GM12891 (cell line): ENCODE measurements at regions not wholly inside any gene's neighbourhood (a gene's known extent, or its start where the extent isn't known, plus 50 kb on each side); places are given as distances from the start of the nearest gene placed in this dataset.

Experiments
- PAX5 ChIP-seq: IDR thresholded peaks from 2 replicates; pipeline ENCODE4 v1.6.1; 2011; ENCODE audit warnings: low read length, moderate library complexity, mild to moderate bottlenecking; ENCODE audit not compliant: insufficient read depth, severe bottlenecking
- POLR2A ChIP-seq: IDR thresholded peaks from 2 replicates; pipeline ENCODE4 v1.6.1; 2011; ENCODE audit warnings: low read depth, low read length, control low read depth
- POLR2AphosphoS5 ChIP-seq: IDR thresholded peaks from 2 replicates; pipeline ENCODE4 v1.6.1; 2011; ENCODE audit warnings: low read depth, low read length, control low read depth
- POU2F2 ChIP-seq: IDR thresholded peaks from 2 replicates; pipeline ENCODE4 v1.6.1; 2011; ENCODE audit warnings: low read depth, mild to moderate bottlenecking, control low read depth, low read length, moderate library complexity
- SPI1 ChIP-seq: IDR thresholded peaks from 2 replicates; pipeline ENCODE4 v1.6.1; 2011; ENCODE audit warnings: low read depth, low read length, control low read depth
- TAF1 ChIP-seq: IDR thresholded peaks from 2 replicates; pipeline ENCODE4 v1.6.1; 2011; ENCODE audit warnings: low read depth, low read length, control low read depth

DNA sequence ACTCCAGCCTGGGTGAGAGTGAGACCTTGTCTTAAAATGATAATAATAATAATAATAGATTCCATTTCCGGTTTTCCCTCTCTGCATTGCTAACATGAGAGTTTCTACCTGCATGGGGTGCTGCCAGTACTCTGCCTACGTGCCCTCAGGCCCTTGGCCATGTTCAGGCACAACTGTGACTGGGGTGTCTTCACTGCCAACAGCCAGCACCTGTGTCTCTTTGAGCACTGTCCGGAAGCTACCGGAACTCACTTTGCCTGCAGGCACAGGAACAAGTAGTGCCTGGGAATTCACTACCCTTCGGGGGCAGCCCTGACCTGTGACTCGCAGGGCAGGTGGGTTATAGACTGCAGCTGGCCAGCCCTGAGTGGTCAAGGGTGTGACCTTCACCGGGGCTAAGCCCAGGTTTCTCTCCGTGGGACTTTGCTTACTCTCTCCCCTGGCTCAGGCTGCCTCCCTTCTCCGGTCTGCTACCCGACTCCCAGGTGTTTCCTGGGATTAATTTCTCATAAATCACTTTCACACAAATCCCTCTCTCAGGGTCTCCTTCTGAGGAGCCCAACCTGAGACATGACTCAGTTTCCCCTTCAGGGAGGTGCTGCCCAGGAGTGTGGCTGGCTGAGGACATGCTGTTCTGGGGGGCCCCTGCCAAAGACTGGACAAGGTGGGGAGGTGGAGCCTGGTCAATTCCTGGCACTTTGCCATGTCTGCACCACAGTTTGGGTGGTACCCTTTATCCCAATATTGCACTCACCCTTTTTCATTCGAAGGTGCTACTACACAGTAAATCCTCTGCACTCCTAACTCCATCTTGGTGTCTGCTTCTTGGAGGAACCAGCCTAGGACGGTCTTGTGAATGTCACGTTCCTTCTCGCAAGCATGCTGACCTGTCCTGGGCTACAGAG lies 79.5 kb upstream of the RALGAPA2 start:
- TF ChIP-seq POLR2A, result no peak
- TF ChIP-seq SPI1, result no peak
- no peak for TF ChIP-seq POLR2AphosphoS5
- TF ChIP-seq TAF1, result no peak
- TF ChIP-seq PAX5, result no peak
- no peak for TF ChIP-seq POU2F2
